H9 (cell line): ENCODE measurements at regions not wholly inside any gene's neighbourhood (a gene's known extent, or its start where the extent isn't known, plus 50 kb on each side); places are given as distances from the start of the nearest gene placed in this dataset.

Source experiments
- DNase-seq: peaks from one replicate; pipeline ENCODE4 v3.0.0-alpha.2; 2017
- H2AFZ ChIP-seq: one replicate; pipeline ENCODE4 v1.6.1; 2013; ENCODE audit warnings: mild to moderate bottlenecking, low read length, control low read depth, moderate library complexity
- H2AK5ac ChIP-seq: 2 replicates; pipeline ENCODE4 v1.6.1; 2013; ENCODE audit warnings: low read length, control low read depth, mixed read lengths; ENCODE audit not compliant: insufficient read length
- H2BK120ac ChIP-seq: one replicate; pipeline ENCODE4 v1.6.1; 2013; ENCODE audit warnings: low read depth, mild to moderate bottlenecking, low read length, control low read depth, inconsistent platforms; ENCODE audit not compliant: poor library complexity, severe bottlenecking
- H2BK12ac ChIP-seq: 2 replicates; pipeline ENCODE4 v1.6.1; 2013; ENCODE audit warnings: low read length, control low read depth, mixed read lengths, low read depth; ENCODE audit not compliant: insufficient read length
- H2BK15ac ChIP-seq: 2 replicates; pipeline ENCODE4 v1.6.1; 2013; ENCODE audit warnings: low read depth, low read length, control low read depth
- H2BK20ac ChIP-seq: one replicate; pipeline ENCODE4 v1.6.1; 2013; ENCODE audit warnings: low read depth, mild to moderate bottlenecking, low read length, control low read depth, inconsistent platforms; ENCODE audit not compliant: poor library complexity, severe bottlenecking
- H2BK5ac ChIP-seq: 2 replicates; pipeline ENCODE4 v1.6.1; 2013; ENCODE audit warnings: low read length, control low read depth, mixed read lengths; ENCODE audit not compliant: insufficient read length
- H3K14ac ChIP-seq: 2 replicates; pipeline ENCODE4 v1.6.1; 2013; ENCODE audit warnings: low read length, control low read depth; ENCODE audit not compliant: insufficient read depth
- H3K18ac ChIP-seq: 2 replicates; pipeline ENCODE4 v1.6.1; 2013; ENCODE audit warnings: low read depth, mild to moderate bottlenecking, mixed read lengths, low read length, control low read depth; ENCODE audit not compliant: insufficient read length
- H3K23ac ChIP-seq: 2 replicates; pipeline ENCODE4 v1.6.1; 2013; ENCODE audit warnings: low read length, control low read depth, mixed read lengths, low read depth; ENCODE audit not compliant: insufficient read length
- H3K23me2 ChIP-seq: 2 replicates; pipeline ENCODE4 v1.6.1; 2013; ENCODE audit warnings: low read depth, mild to moderate bottlenecking, mixed read lengths, low read length, control low read depth; ENCODE audit not compliant: insufficient read length, poor library complexity, severe bottlenecking
- H3K27ac ChIP-seq: 2 replicates; pipeline ENCODE4 v1.5.1; 2013; ENCODE audit warnings: low read length, control low read depth, mixed read lengths, low read depth; ENCODE audit not compliant: insufficient read length
- H3K27me3 ChIP-seq: 2 replicates; pipeline ENCODE4 v1.6.1; 2013; ENCODE audit warnings: low read length, control low read depth, inconsistent platforms; ENCODE audit not compliant: insufficient read depth
- H3K4ac ChIP-seq: 2 replicates; pipeline ENCODE4 v1.6.1; 2013; ENCODE audit warnings: low read depth, mild to moderate bottlenecking, control low read depth, inconsistent platforms, low read length, moderate library complexity
- H3K4me1 ChIP-seq: 2 replicates; pipeline ENCODE4 v1.6.1; 2013; ENCODE audit warnings: low read length, control low read depth, inconsistent platforms; ENCODE audit not compliant: insufficient read depth
- H3K4me2 ChIP-seq: 2 replicates; pipeline ENCODE4 v1.6.1; 2013; ENCODE audit warnings: low read length, control low read depth, mixed read lengths; ENCODE audit not compliant: insufficient read length, insufficient read depth
- H3K56ac ChIP-seq: 2 replicates; pipeline ENCODE4 v1.6.1; 2013; ENCODE audit warnings: low read depth, mild to moderate bottlenecking, mixed read lengths, low read length, control low read depth; ENCODE audit not compliant: insufficient read length
- H3K79me1 ChIP-seq: 2 replicates; pipeline ENCODE4 v1.6.1; 2013; ENCODE audit warnings: low read depth, mild to moderate bottlenecking, moderate library complexity, low read length, control low read depth, inconsistent platforms; ENCODE audit not compliant: insufficient read depth, poor library complexity, severe bottlenecking
- H3K79me2 ChIP-seq: 2 replicates; pipeline ENCODE4 v1.6.1; 2013; ENCODE audit warnings: low read length, control low read depth, inconsistent platforms; ENCODE audit not compliant: insufficient read depth
- H3K9ac ChIP-seq: 2 replicates; pipeline ENCODE4 v1.6.1; 2013; ENCODE audit warnings: low read length, control low read depth, mixed read lengths; ENCODE audit not compliant: insufficient read length; ENCODE audit errors: extremely low read depth
- H3K9me3 ChIP-seq: one replicate; pipeline ENCODE4 v1.6.1; 2013; ENCODE audit warnings: low read depth, low read length, inconsistent platforms; ENCODE audit not compliant: control insufficient read depth
- H3T11ph ChIP-seq: one replicate; pipeline ENCODE4 v1.6.1; 2013; ENCODE audit warnings: mild to moderate bottlenecking, low read length, control low read depth, inconsistent platforms
- H4K20me1 ChIP-seq: one replicate; pipeline ENCODE4 v1.6.1; 2013; ENCODE audit not compliant: control insufficient read depth, insufficient read length, insufficient read depth
- H4K5ac ChIP-seq: 2 replicates; pipeline ENCODE4 v1.6.1; 2013; ENCODE audit warnings: low read depth, mild to moderate bottlenecking, mixed read lengths, low read length, control low read depth; ENCODE audit not compliant: insufficient read length
- H4K8ac ChIP-seq: replicated peaks from 2 replicates; pipeline ENCODE4 v1.6.1; 2013; ENCODE audit warnings: low read length, control low read depth, mixed read lengths, low read depth; ENCODE audit not compliant: insufficient read length
- H4K91ac ChIP-seq: 2 replicates; pipeline ENCODE4 v1.6.1; 2013; ENCODE audit warnings: low read depth, mild to moderate bottlenecking, moderate library complexity, mixed read lengths, low read length, control low read depth; ENCODE audit not compliant: insufficient read length
- H3K27ac Mint-ChIP-seq, 3 experiments: 2 replicates in 2 of 3; 3 replicates in 1 of 3; pipeline ENCODE4 v1.8.0; 2020 to 2021; ENCODE audit warnings: mixed read lengths in 3 of 3, mild to moderate bottlenecking in 1 of 3, moderate library complexity in 1 of 3
- H3K27me3 Mint-ChIP-seq: 2 replicates; pipeline ENCODE4 v1.8.0; 2021; ENCODE audit warnings: low read depth, mild to moderate bottlenecking, moderate library complexity, mixed read lengths
- H3K36me3 Mint-ChIP-seq, 3 experiments: 2 replicates in 2 of 3; 3 replicates in 1 of 3; pipeline ENCODE4 v1.8.0; 2020 to 2021; ENCODE audit warnings: low read depth in 3 of 3, mixed read lengths in 3 of 3; ENCODE audit not compliant: insufficient read depth in 1 of 3
- H3K4me1 Mint-ChIP-seq, 2 experiments: 2 replicates each; pipeline ENCODE4 v1.8.0; 2020; ENCODE audit warnings: mixed read lengths in 2 of 2
- H3K4me3 Mint-ChIP-seq, 2 experiments: 2 replicates in 1 of 2; 3 replicates in 1 of 2; pipeline ENCODE4 v1.8.0; 2020 to 2021; ENCODE audit warnings: mild to moderate bottlenecking in 2 of 2, mixed read lengths in 2 of 2, moderate library complexity in 1 of 2
- H3K9me3 Mint-ChIP-seq, 2 experiments: 2 replicates in 1 of 2; 3 replicates in 1 of 2; pipeline ENCODE4 v1.8.0; 2020; ENCODE audit warnings: mild to moderate bottlenecking in 2 of 2, mixed read lengths in 2 of 2, moderate library complexity in 1 of 2
- CTCF ChIP-seq: fragments of 200-600 bp; sonication (generic); conservative IDR thresholded peaks from 3 replicates; pipeline ENCODE4 v1.8.0; 2021; ENCODE audit warnings: antibody characterized with exemption, mild to moderate bottlenecking
- WGBS: extraction: QIAGEN DNeasy Blood & Tissue Kit; methylation state at CpG from one replicate; pipeline ENCODE4 v1.1.7; 2013; ENCODE audit warnings: missing lambda C conversion rate, low lambda C conversion rate, mixed read lengths; ENCODE audit not compliant: insufficient read length; ENCODE audit errors: extremely low coverage; 5-methylcytosine and 5-hydroxymethylcytosine counted together

GRCh38 chr2:160906878-160907277, 253.3 kb upstream of the TANK start:
- Histone ChIP-seq H3K4ac (no peak overlapping the region), H3K79me1 (no peaks in the 10 kb centered on the region), H2BK15ac (no peak overlapping the region), H3K56ac (no peak overlapping the region), H4K8ac (no peak overlapping the region), H3K9me3 (no peaks in the 10 kb centered on the region), H2AK5ac (no peak overlapping the region), H2BK20ac (peak overlapping the region; percentile 60), H3K4me1 (no peaks in the 10 kb centered on the region), H3K23ac (no peak overlapping the region), H2BK12ac (no peak overlapping the region), H2BK5ac (no peak overlapping the region), H2BK120ac (no peak overlapping the region), H3K14ac (no peak overlapping the region), H3K27ac (no peak overlapping the region), H3K4me2 (no peak overlapping the region), H3K9ac (no peak overlapping the region), H4K5ac (no peak overlapping the region), H3K18ac (no peak overlapping the region), H3K23me2 (no peaks in the 10 kb centered on the region), H2AFZ (no peak overlapping the region), H3K27me3 (no peaks in the 10 kb centered on the region), H4K20me1 (no peaks in the 10 kb centered on the region), H3K79me2 (no peaks in the 10 kb centered on the region), H3T11ph (no peak overlapping the region), H4K91ac (no peak overlapping the region)
- Mint-ChIP-seq H3K27ac (no peak overlapping the region; a peak in 1 of 7 replicates), H3K27me3 (peaks cover 9% of the 10 kb centered on the region), H3K9me3 (no peaks in the 10 kb centered on the region), H3K4me3 (no peak overlapping the region; a peak in 1 of 5 replicates), H3K36me3 (0 out of 7 replicates have a peak, but pooled peaks cover 0 to 2% (median 0%) of the 10 kb centered on the region in 3 experiments), H3K4me1 (peaks cover 24 to 30% of the 10 kb centered on the region in 2 experiments)
- no CpG with 5 or more reads among the region's 1 CpG for WGBS
- DNase-seq, result no peak
- TF ChIP-seq CTCF, result no peak
